K562 (cell line): ENCODE measurements at regions not wholly inside any gene's neighbourhood (a gene's known extent, or its start where the extent isn't known, plus 50 kb on each side); places are given as distances from the start of the nearest gene placed in this dataset.

ENCODE experiments used
- ARNT ChIP-seq, 2 experiments: fragments of 450-650 bp; IDR thresholded peaks; 2 replicates each; pipeline ENCODE4 v1.6.1; 2016; ENCODE audit warnings: mild to moderate bottlenecking in 1 of 2
- ASH1L ChIP-seq: fragments of 450-650 bp; IDR thresholded peaks from 2 replicates; pipeline ENCODE4 v1.6.1; 2018; ENCODE audit warnings: borderline replicate concordance, mild to moderate bottlenecking, low read depth; ENCODE audit not compliant: partially characterized antibody
- CTCF ChIP-seq, 3 experiments: IDR thresholded peaks in 2 of 3; conservative IDR thresholded peaks in 1 of 3; 2 replicates each; pipeline ENCODE4 v1.5.1; 2011 to 2012; ENCODE audit warnings: low read length in 3 of 3, mild to moderate bottlenecking in 3 of 3, control low read depth in 2 of 3, improper control_type of control experiment in 1 of 3, inconsistent platforms in 1 of 3, low read depth in 1 of 3, mixed read lengths in 1 of 3, moderate library complexity in 1 of 3; ENCODE audit not compliant: insufficient read depth in 2 of 3
- GTF2E2 ChIP-seq: fragments of 200-800 bp; sonication (Bioruptor generic); IDR thresholded peaks from 2 replicates; pipeline ENCODE4 v1.6.1; 2016; ENCODE audit warnings: missing genetic modification characterization, missing compliant biosample characterization
- POLR2A ChIP-seq: fragments of 450-650 bp; conservative IDR thresholded peaks from 2 replicates; pipeline ENCODE4 v1.6.1; 2016
- PRDM10 ChIP-seq: fragments of 450-650 bp; IDR thresholded peaks from 2 replicates; pipeline ENCODE4 v1.6.1; 2018; ENCODE audit not compliant: partially characterized antibody

GRCh38 chr15:95464509-95464908 is 866.0 kb upstream of the NR2F2 start:
- no peak for TF ChIP-seq PRDM10
- TF ChIP-seq CTCF (IDR thresholded peaks at IDR 0.05 in 2 of 3, conservative IDR thresholded peaks at IDR 0.05 in 1 of 3; ENCODE audit: insufficient read depth in 2 of 3, low read depth in 1 of 3, low read length in 3 of 3): no peak
- TF ChIP-seq GTF2E2 (tag): no peak
- no peak for TF ChIP-seq ARNT (IDR thresholded peaks at IDR 0.05)
- TF ChIP-seq POLR2A: no peak
- TF ChIP-seq ASH1L: no peak
